Smooth muscle cell (in vitro differentiated cells): ENCODE measurements at regions not wholly inside any gene's neighbourhood (a gene's known extent, or its start where the extent isn't known, plus 50 kb on each side); places are given as distances from the start of the nearest gene placed in this dataset.

Source experiments
- DNase-seq: peaks from one replicate; lab custom pipeline; 2025; ENCODE audit not compliant: unreplicated experiment; lab: John Stamatoyannopoulos, UW
- H2AFZ ChIP-seq: fragments of 200-600 bp; sonication (generic); 2 replicates; pipeline ENCODE4 v1.6.0; 2016; ENCODE audit warnings: antibody characterized with exemption, low read depth, mild to moderate bottlenecking
- H3F3A ChIP-seq: fragments of 200-600 bp; sonication (generic); 2 replicates; pipeline ENCODE4 v1.6.0; 2017; ENCODE audit warnings: antibody characterized with exemption, low read depth
- H3K27ac ChIP-seq: fragments of 200-600 bp; sonication (generic); 2 replicates; pipeline ENCODE4 v1.5.1; 2016; ENCODE audit warnings: low read depth, mild to moderate bottlenecking
- H3K27me3 ChIP-seq: fragments of 200-600 bp; sonication (generic); 2 replicates; pipeline ENCODE4 v1.6.1; 2016; ENCODE audit warnings: low read depth, mild to moderate bottlenecking
- H3K36me3 ChIP-seq: fragments of 200-600 bp; sonication (generic); 2 replicates; pipeline ENCODE4 v1.5.1; 2016; ENCODE audit warnings: low read depth
- H3K4me1 ChIP-seq: fragments of 200-600 bp; sonication (generic); 2 replicates; pipeline ENCODE4 v1.5.1; 2016; ENCODE audit warnings: low read depth
- H3K4me2 ChIP-seq: fragments of 200-600 bp; sonication (generic); 2 replicates; pipeline ENCODE4 v1.6.0; 2016; ENCODE audit warnings: mild to moderate bottlenecking
- H3K4me3 ChIP-seq: fragments of 200-600 bp; sonication (generic); 2 replicates; pipeline ENCODE4 v1.5.1; 2016; ENCODE audit warnings: mild to moderate bottlenecking
- H3K79me2 ChIP-seq: fragments of 200-600 bp; sonication (generic); 2 replicates; pipeline ENCODE4 v1.6.0; 2016; ENCODE audit warnings: low read depth, mild to moderate bottlenecking
- H3K9ac ChIP-seq: fragments of 200-600 bp; sonication (generic); 2 replicates; pipeline ENCODE4 v1.6.0; 2016; ENCODE audit warnings: low read depth
- H3K9me3 ChIP-seq: fragments of 200-600 bp; sonication (generic); replicated peaks from 2 replicates; pipeline ENCODE4 v1.5.1; 2016; ENCODE audit warnings: low read depth
- H4K20me1 ChIP-seq: fragments of 200-600 bp; sonication (generic); 2 replicates; pipeline ENCODE4 v1.6.0; 2016; ENCODE audit warnings: low read depth
- WGBS: methylation state at CpG from one replicate; pipeline ENCODE4 v1.1.7; 2016; ENCODE audit warnings: low lambda C conversion rate; 5-methylcytosine and 5-hydroxymethylcytosine counted together
- TF ChIP-seq, protein P1 (sequence below): fragments of 200-600 bp; sonication (generic); IDR thresholded peaks from 2 replicates; pipeline ENCODE4 v1.5.1; 2017; ENCODE audit warnings: borderline replicate concordance, mild to moderate bottlenecking, antibody characterized with exemption; ENCODE audit not compliant: insufficient read depth, poor library complexity, severe bottlenecking

DNA sequence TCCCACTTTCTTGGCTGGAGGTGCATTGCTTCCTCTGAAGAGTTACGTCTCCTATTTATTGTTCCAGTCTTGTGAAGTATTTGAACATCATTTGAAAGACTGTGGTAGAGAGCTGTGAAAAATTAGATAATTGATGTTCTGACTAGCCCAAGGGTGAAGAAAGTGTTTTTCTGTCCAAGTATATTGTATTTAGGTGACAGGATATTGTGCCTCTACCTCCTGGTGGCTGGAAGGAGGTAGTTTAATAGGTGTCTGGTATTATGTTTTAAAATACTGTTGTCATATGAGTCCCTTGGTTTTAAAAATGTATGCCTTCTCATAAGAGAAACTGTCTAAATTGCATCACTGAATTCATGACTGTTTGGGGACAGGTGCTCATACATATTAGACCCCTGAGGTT is 226.0 kb downstream of the SPRY1 start:
- H3K27ac ChIP-seq, result no peak overlapping the region
- H2AFZ ChIP-seq, result no peak overlapping the region
- TF ChIP-seq, protein P1, sequence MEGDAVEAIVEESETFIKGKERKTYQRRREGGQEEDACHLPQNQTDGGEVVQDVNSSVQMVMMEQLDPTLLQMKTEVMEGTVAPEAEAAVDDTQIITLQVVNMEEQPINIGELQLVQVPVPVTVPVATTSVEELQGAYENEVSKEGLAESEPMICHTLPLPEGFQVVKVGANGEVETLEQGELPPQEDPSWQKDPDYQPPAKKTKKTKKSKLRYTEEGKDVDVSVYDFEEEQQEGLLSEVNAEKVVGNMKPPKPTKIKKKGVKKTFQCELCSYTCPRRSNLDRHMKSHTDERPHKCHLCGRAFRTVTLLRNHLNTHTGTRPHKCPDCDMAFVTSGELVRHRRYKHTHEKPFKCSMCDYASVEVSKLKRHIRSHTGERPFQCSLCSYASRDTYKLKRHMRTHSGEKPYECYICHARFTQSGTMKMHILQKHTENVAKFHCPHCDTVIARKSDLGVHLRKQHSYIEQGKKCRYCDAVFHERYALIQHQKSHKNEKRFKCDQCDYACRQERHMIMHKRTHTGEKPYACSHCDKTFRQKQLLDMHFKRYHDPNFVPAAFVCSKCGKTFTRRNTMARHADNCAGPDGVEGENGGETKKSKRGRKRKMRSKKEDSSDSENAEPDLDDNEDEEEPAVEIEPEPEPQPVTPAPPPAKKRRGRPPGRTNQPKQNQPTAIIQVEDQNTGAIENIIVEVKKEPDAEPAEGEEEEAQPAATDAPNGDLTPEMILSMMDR, result no peak
- H3K36me3 ChIP-seq, result no peaks in the 10 kb centered on the region
- H3K79me2 ChIP-seq, result no peaks in the 10 kb centered on the region
- no peaks in the 10 kb centered on the region for H3K27me3 ChIP-seq
- H3K4me1 ChIP-seq, result peaks cover 17% of the 10 kb centered on the region
- H4K20me1 ChIP-seq, result no peaks in the 10 kb centered on the region
- H3K9ac ChIP-seq, result no peak overlapping the region
- DNase-seq, result no peak
- H3K4me3 ChIP-seq, result no peak overlapping the region
- no peaks in the 10 kb centered on the region for H3F3A ChIP-seq
- H3K9me3 ChIP-seq, result no peaks in the 10 kb centered on the region
- 100% methylated on average over 1 of the region's 1 CpG for WGBS
- H3K4me2 ChIP-seq, result no peak overlapping the region

DNA sequence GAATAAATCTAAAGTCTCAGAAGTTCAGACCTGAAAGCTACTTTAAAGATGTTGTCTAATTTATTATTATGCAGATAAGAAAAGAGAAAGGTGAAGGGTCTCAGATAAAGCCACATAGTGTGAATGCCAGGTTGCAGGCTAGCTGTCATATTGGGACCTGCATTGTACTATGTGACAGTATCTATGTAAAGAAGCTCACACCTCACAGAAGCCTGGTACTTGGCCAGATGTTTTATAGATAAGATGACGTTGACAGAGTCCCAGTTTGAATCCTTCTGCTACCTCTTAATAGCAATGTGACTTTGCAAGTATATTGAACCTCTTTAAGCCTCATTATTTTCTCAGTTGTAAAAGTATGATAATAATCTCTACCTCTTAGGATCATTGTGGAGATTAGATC is 227.0 kb downstream of the SPRY1 start:
- WGBS, result 18% methylated on average over 1 of the region's 1 CpG
- TF ChIP-seq, protein P1, result no peak

DNA sequence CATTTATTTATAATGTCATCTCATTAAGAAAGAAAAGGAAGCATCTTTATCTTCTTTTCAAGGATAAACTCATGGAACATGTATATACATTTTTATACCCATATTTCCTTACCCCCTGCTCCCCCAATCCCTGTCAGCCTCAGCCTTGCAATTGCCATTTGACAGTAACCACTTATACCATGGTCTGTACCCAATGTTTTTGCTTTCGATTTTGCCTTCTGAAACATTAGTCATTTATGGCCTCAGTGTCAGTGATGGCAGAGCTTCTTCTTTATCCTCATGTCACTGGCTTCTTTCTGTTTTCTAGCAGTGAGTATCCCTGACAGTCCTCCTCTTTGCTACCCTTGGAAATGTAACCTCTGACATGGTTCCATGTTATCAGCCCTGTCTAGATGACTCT is 228.4 kb downstream of the SPRY1 start:
- no peak overlapping the region for H3K4me2 ChIP-seq
- H3F3A ChIP-seq, result no peaks in the 10 kb centered on the region
- no peaks in the 10 kb centered on the region for H3K27me3 ChIP-seq
- H3K4me1 ChIP-seq, result peaks cover 14% of the 10 kb centered on the region
- H3K79me2 ChIP-seq, result no peaks in the 10 kb centered on the region
- H3K36me3 ChIP-seq, result no peaks in the 10 kb centered on the region
- H3K4me3 ChIP-seq, result no peak overlapping the region
- WGBS, result 79% methylated on average over 1 of the region's 1 CpG
- H3K9me3 ChIP-seq, result no peaks in the 10 kb centered on the region
- no peak for DNase-seq
- H3K27ac ChIP-seq, result no peak overlapping the region
- TF ChIP-seq, protein P1, result no peak
- no peak overlapping the region for H3K9ac ChIP-seq
- H4K20me1 ChIP-seq, result no peaks in the 10 kb centered on the region
- no peak overlapping the region for H2AFZ ChIP-seq

More for the DNA sequence above, 227.0 kb downstream of the SPRY1 start:
- H3K27me3 ChIP-seq, result no peaks in the 10 kb centered on the region
- H3K9me3 ChIP-seq, result no peaks in the 10 kb centered on the region
- no peaks in the 10 kb centered on the region for H4K20me1 ChIP-seq
- H2AFZ ChIP-seq, result no peak overlapping the region
- H3F3A ChIP-seq, result no peaks in the 10 kb centered on the region
- no peak overlapping the region for H3K4me2 ChIP-seq
- peaks cover 17% of the 10 kb centered on the region for H3K4me1 ChIP-seq
- DNase-seq, result no peak
- H3K4me3 ChIP-seq, result no peak overlapping the region
- H3K79me2 ChIP-seq, result no peaks in the 10 kb centered on the region
- H3K36me3 ChIP-seq, result no peaks in the 10 kb centered on the region
- no peak overlapping the region for H3K9ac ChIP-seq
- H3K27ac ChIP-seq, result no peak overlapping the region

DNA sequence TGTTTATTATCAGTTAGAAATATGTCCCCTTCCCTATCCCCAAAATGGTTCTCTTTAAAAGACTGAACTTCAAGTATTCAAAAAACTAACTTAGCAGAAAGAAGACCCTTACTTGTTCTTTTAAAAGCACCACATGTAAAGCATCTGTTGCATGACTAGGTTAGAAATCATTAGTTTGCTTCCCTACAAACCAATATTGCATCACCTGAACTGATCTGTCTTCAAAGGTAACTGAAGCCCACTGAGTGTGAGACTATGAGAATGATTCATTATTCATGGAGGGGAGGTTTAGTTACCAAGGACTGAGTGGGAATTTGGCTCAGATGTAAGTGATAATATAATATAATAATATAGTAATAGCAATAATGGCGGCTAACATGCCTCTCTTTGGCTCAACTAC is 231.7 kb downstream of the SPRY1 start:
- no peak overlapping the region for H3K27ac ChIP-seq
- H3K4me3 ChIP-seq, result no peak overlapping the region
- WGBS, result 100% methylated on average over 1 of the region's 1 CpG
- H3F3A ChIP-seq, result peaks cover 12% of the 10 kb centered on the region
- H3K4me1 ChIP-seq, result peaks cover 15% of the 10 kb centered on the region
- H4K20me1 ChIP-seq, result no peaks in the 10 kb centered on the region
- H3K36me3 ChIP-seq, result no peaks in the 10 kb centered on the region
- no peaks in the 10 kb centered on the region for H3K79me2 ChIP-seq
- no peak overlapping the region for H3K4me2 ChIP-seq
- DNase-seq, result no peak
- no peak overlapping the region for H2AFZ ChIP-seq
- H3K9ac ChIP-seq, result no peak overlapping the region
- TF ChIP-seq, protein P1, result no peak
- no peaks in the 10 kb centered on the region for H3K27me3 ChIP-seq
- H3K9me3 ChIP-seq, result no peaks in the 10 kb centered on the region
